Stimulated activated CD4-positive, alpha-beta T cell treated with anti-CD3 and anti-CD28 coated beads, TNF-alpha, amount 100 ng/mL, for 24 hours (primary cell): ENCODE measurements at regions not wholly inside any gene's neighbourhood (a gene's known extent, or its start where the extent isn't known, plus 50 kb on each side); places are given as distances from the start of the nearest gene placed in this dataset.
"Not testable (repeated sequence)": the region's sequence is repeated elsewhere in the genome, so short reads cannot be mapped to it uniquely, and the experiment has no call there.

ENCODE experiments used
- DNase-seq, 3 experiments: peaks; one replicate each; pipeline ENCODE4 v3.0.0-alpha.2; 2020; ENCODE audit warnings: low read depth in 3 of 3

DNA sequence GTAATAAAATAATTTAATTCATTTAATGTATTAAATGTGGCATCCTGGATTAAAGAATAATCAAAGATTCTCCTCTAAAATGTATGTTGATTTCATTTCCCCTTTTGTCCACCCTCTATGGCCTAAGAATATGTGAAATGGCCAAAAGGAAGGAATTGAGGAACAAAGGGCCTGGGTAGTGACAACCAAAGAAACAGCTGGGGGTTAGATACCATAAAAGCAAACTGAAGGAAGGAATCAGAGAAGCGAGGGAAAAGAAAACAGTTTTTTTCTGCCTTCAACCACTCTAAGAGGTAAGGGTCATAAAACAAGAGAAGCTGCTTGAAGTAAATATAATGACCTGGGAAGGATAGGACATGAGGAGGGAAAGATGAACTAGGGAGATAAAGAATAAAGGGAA, 139.3 kb downstream of the FAM76B start:
- no peak for DNase-seq

DNA sequence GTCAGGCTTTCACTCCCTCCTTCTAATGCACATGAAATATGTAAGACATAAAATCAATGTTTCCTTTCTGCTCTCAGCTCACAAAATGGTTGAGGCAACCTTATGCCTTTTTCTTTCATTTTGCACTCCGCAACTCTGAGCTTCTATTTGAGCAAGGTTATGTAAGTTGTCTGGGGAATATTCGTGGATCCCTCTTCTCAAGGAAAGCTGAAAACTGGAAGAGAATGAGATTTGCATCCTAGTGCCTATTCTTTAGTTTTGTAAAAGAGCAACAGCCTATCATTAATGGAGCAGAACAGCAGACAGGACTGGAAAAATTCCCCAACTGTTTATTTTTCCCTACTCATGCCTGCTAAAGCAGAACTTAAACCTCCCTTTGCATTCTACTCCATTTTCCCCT, 141.7 kb downstream of the FAM76B start:
- DNase-seq, result no peak

DNA sequence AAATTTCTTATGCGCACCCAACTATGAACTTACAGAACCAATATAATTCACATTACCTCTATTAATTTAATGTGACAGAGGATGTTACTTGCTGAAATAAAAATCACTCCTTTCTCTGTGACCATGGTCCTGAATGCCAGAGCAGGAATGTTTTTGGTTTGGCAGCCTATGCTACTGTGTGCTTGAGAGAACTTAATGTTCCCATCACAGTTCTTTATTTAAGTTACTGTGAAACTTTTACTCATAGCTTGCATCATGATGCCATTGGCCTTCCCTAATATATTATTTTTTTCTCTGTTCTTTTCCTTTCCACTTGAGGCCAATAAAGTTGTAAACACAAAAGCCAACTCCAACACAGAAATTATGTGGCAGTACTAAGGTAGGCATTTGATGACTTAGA, 142.2 kb downstream of the FAM76B start:
- no peak for DNase-seq

DNA sequence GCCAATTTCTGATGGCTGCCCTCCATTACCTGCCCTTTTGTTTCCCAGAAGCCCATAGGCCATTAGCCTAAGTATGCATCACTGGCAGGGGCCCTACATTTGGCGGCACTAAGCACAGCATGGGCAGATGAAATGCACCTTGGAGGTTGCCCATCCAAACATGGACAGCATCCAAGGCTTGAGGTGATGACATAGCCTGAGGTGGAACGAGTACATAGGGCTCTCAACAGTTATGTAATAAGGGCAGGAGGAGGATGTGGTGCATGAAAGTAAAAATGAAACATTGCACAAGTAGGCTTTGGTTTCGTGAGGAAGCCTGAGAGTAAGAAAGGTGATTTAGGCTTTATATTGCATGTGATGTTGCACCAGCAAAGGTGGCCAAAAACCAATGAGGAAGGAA, 148.1 kb downstream of the FAM76B start:
- no peak for DNase-seq

DNA sequence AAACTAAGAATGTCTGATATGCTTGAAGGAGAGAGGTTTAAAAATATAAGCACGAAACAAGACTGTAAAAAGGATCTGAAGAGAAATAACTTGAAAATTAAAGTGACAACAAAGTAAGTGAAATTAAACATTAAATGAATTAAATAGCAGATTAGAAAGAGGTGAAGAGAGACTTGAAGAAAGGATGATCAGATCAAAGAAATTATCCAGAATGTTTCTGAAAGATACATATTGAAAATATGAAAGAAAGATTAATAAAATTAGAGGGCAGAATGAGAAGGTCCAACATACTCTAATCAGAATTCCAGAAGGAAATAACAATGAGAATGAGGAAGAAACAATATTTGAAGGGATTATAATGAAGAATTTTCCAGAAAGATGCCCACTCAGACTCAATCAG, 151.1 kb downstream of the FAM76B start:
- DNase-seq, result no peak

DNA sequence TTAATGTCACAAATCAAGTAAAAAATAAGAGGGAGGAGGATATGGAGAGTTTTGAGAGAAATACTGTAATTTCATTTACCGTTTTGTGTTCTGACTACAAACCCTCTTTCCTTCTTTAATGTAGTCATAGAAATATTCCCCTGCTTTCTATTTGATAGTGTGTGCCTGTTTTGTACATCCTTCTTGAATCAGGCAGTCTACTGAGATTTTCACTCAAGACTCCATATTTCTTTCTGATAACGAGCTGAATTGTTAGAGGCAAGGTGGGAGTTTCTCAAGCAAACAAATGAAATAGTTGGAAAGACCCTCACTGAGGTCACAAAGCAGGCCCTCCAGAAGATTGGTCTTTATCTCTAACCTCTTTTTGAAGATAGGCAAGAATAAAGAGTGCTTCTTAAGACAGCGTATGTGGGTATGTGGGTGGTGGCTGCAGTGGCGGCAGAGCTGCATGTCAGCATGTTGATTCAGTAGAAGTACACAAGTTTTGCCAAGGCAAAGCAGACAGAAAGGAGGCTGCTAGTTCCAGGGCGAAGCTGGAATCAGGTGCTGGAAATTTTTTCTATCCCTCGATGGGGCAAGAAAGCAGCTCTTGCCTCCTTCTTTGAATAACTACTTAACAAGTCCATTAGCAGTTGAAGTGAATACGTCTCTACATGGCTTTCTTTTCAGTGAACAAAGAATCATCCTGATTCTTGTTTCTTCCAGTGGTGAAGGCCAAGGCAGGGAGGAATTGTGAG, 164.2 kb downstream of the FAM76B start:
- DNase-seq, result no peak

DNA sequence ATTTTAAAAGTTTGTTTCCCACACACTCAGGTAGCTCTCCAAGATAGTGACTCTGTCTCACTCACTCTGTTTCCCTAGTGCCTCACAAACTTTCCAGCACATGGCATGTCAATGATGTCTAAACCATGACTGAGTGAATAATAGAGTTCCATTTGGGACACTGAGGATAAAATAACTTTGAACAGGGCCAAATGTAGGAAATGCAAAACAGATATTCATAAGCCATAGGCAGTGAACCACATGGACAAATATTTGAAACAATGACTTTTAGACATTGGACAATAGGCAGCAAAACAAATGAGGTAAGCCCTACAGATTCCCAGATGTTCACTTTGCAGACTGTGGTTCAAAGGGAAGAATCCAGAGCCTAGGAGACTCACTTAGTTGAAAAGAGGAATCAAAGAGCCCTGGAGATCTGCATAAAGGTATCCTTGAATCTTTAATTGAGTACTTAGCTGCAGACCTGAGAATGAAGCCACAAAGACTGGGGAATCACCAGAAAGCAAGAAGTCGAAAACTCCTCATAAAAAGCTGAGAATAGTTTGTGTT, 173.3 kb downstream of the FAM76B start:
- DNase-seq, result no peak

DNA sequence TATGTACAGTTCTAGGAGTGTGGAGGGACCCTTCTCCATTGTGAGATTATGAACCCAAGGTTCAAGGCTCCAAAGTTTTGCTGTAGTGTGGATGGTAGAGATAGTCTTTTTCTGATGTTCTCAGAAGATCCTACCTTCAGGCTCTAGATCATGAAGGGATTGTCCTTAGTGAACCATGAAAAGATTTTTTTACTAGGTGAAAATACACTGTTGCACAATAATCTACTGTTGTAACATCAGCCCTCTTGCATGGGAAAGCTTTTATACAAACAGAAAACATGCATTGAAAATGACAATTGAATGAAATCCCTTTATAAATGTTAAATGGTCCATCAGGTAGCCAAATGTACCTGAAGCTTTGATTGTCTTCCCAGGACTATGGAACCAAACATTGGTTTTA, 177.8 kb downstream of the FAM76B start:
- no peak for DNase-seq

DNA sequence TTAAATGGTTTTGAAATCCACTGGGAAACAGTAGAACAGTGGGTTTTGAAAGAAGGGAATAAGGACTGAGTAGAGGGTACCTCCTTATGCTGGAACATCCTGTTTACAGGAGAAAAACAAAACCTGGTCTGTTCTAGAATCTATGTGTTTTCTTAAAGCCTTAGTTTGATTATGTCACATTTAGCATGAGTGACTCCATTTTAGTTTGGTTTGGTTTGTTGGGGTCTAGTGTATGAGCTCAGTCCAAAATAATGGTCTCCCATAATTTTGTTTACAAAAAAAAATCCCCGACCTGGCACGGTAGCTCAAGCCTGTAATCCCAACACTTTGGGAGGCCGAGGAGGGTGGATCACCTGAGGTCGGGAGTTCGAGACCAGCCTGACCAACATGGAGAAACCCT, 179.4 kb downstream of the FAM76B start:
- not testable (repeated sequence) for DNase-seq

DNA sequence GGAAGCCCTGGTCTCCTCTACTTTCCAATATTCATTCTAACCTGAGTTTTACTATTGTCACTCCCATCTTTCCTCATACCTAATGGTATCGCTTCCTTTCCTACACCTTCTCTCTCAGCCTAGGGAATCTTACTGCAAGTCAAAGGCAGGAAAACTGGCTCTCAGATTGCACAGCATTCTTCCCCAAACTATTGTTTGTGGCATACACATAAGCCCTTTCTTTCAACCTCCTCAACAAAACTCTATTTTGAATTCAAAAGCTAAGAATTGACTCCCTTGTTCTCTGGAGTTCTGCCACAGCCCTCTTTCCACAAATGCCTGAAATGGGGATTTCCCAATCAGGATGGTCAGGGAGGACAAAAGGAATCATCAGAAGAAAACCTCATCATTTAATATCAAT, 181.5 kb downstream of the FAM76B start:
- no peak for DNase-seq

DNA sequence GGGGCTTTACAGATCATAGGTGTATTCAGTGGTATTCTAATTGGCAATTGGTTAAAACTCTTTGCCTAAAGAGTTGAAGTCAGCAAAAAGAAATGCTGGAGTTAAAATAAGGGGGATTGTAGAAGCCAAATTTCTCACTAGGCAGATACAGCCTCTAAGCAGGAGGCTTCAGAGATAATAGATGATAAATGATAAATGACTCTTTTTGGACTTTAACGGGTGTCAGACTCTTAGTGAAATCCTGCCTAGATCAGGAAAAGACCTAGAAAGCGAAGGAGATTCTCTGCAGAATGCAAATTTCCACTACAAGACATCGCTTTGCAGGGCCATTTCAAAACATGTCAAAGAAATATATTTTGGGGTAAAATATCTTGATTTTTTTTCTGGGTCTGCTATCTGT, 182.8 kb downstream of the FAM76B start:
- no peak for DNase-seq

DNA sequence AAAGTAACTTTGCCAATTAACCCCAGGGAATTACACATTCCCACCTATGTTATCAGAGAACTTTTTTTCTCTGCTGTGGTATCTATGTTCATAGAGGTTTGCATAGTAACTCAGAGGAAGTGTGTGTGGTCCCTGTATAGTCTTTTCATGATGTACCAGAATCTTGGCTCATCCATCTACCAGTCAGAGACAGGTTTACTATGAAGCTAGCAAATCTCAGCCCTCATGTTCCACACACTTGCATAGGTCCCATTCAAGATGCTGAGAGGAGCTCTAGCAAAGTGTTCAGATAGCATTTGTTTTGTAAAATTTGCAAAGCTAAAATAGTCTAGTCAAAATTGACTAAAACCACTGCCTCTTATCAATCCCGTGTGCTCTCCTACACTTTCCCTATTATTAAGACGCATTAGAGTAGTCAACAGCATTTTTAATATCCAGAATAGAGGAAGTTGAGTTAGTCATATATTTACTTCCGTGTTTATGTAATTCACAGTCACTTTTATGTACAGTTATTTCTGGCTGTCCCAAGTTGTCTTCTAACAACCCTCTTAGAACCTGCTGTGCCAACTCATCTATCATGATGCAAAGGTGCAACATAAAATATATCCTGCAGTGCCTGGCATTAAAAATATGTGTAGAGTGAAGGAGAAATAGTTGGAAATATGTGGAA, 184.2 kb downstream of the FAM76B start:
- no peak for DNase-seq

DNA sequence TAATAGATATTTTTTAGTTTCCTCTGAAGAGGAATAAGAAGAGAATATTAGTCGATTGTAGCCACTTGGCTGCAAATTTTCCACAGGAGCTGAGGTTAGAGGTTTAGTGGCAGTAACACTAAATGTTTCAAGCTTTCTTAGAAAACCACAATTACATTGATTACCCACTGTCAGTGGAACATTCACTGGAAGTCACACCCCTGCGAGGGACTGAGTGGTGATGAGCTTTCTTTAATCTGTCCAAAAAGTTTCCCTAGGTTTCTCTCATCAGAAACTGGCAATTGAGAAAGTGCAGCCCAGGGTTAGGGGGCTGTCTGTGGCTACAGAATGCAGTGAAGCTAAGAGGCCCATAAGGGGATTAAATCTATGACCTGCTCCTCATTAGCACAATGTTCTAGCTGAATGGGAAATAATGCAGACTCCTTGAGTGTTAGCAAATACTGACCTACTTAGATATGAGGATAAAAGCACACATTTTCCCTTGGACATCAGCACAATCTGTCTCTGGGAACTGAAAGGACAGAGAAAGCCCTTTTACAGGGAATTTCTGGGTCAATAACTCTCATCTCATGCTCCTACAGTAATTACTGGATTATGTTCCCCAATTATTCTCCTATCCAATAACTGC, 189.5 kb downstream of the FAM76B start:
- peak in 1 of 3 experiments; percentile 14 for DNase-seq

DNA sequence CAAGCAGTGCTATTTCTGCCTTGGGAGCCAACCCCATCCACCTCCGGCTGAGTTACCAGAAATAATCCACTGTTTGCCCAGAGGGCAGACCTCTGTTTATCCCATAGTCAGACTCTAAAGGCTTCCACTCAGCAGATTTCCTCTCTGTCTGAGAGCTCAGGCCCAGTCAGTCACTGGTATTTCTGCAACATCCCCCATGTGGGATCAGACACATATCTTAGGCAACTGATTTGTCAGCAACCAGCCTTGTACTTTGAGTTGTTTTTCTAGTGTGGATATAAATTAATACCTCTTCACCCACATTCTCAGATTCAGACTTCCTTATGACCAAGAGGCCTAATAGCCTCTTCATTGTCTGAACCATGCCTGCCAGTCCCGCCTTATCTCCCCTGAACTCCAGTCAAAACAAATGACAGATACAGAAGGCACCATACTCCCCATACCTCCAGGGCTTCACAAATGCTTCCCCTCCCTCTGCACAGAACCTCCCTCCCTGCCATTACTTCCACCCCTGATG, 193.6 kb downstream of the FAM76B start:
- DNase-seq, result no peak

DNA sequence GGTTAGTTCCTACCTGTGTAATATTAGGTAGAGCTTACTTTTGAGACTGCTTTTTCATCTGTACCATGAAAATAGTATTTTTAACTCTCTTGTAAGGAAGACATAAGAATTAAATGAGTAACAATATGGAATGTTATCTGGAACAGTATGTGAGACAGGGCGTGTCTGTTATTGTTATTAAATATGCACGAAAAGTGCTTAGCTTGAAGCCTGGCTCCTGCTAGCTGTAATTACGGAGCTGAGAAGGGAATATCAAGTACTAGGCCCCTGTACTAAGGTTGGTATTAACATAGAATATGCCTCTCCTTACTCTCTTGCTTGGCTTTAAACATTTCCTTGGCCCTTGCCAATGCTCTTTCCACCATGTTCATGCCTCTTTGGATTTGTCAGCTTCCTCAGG, 194.0 kb downstream of the FAM76B start:
- DNase-seq, result no peak

DNA sequence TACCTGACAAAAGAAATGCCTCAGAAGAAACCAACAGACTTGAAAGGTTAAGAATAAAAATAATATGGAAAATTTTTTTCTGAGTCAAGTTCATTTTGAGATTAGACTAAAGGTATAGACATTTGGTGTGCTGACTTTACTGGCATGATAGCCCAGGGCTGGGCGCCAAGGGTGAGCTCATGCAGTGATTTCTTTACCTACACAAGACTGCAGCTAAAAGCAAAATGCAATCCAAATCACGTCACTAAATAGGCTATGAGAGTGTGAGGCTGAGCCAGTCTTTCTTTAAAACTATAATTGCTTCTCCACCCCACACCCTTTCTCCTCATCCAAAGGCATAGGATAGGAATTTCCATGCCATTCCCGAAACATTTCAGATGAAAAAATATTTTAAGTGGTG, 196.5 kb downstream of the FAM76B start:
- DNase-seq, result no peak

DNA sequence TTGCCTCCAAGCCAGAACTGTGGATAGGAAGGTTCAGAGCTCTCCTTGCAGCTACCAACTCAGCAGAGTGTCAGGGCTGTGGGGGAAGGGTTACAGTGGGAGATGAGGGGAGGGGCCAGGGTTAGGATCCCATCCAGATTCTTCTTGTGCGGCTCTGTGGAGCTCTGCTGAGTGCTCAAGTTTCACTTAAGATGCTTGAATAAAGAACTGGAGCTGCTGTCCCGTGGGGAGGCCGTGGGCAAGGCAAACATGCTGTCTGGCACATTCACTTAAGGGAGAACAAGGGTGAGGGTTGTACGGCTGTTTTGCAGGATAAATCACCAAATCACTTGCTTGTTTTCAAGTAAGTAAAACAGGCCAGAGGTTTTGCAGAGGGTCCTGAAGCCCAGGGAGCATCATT, 197.1 kb downstream of the FAM76B start:
- DNase-seq, result no peak

DNA sequence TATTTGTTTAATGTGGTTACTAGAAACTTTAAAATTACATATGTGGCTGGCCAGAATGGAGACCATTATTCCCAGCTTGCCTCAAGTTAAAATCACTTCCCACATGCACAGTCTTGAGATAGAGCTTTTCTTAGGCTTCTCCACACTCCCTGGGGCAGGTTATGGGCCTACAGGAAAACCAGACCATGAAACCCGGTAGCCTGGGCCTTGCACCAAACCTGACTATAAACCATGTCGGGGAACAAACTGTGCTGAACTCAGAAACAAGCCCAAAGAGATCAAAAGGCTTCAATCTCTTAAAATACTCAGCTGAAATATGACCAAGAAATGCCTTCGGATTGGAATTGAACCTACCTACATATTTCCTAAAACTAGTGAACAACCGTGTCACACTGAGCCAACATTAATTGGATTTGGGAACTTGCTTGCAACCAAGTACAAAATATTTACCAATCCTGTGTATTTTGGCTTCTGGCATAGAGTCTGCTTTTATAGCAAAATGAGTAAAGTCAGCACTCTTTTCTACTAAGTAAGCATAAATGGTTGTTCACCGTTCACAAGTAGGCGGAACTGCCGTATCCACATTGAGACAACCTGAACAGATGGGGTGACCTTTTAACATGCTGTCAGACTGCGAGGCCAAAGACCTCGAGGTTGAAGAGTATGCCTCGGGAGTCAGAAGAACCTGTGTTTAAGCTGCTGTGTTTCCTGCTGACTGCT, 199.5 kb downstream of the FAM76B start:
- DNase-seq, result no peak

DNA sequence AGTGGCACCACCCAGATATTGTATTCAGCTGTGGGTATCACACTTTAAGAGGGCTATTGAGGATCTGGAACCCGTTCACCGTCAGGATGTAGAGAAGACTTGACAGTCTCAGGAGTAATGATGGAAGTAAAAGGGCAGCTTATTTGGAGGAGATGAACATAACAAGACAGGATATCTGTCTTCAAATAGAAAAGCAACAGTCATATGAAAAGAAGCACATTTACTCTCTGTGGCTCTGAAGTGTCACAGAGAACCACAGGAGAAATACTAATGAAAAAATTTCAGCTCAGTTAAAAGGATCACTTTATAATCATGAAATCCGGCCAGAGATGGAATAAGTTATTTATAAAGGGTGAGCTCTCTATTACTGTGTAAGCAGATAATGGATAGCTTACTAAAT, 200.8 kb downstream of the FAM76B start:
- DNase-seq, result no peak

DNA sequence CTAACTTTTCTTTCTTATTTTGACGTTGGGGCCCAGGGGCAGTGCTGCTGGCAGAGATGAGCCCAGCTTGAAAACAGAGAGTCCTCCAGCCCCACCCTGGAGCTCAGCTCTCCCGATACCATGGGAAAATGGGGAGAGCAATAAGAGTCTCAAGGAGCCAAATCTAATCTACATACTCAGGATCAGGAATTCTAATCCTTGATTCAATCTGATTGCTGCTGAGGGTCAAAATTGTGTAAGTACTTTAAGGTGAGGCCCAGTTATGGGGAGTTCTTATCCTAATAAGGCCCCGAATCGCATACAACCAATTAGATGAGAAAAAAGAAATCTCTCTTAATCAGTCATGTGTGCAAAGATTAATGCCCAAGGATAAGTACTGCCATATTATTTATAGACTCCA, 202.9 kb downstream of the FAM76B start:
- no peak for DNase-seq

DNA sequence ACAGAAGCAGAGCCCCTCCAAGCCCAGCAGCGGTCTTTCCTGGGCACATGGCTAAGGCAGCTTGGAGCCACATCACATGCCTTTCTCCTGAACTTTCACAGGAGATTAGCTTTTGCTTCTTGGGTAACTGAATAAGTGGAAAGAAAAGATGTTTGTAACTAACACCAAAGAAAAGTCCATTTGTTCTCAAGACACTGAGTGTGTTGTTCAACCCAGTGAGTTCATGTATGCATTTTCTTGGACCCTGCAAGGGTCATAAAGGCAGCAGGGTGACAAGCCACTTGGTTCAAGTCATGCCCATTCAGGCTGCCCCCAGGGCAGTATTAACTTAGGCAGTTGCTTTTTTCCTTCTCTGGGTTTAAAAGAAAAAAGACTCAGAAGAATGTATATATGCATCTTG, 203.4 kb downstream of the FAM76B start:
- no peak for DNase-seq

DNA sequence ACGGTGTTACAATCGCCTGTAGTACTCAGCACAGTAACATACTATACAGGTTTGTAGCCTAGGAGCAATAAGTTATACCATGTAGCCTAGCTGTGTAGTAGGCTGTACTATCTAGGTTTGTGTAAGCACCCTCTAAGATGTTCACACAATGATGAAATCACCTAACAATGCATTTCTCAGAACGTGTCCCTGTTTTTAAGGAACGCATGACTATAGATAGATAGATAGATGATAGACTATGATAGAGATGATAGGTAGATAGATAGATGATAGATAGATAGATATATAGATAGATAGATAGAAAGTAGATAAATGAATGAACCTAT, 203.9 kb downstream of the FAM76B start:
- no peak for DNase-seq
